Activated CD4-positive, alpha-beta T cell treated with anti-CD3 and anti-CD28 coated beads for 36 hours (primary cell): ENCODE measurements at regions not wholly inside any gene's neighbourhood (a gene's known extent, or its start where the extent isn't known, plus 50 kb on each side); places are given as distances from the start of the nearest gene placed in this dataset.

ENCODE experiments used
- ATAC-seq: fragments of 200-7000 bp; cut with Tn5 transposase; one replicate; pipeline ENCODE4 v1.10.0; 2021; ENCODE audit warnings: mild to moderate bottlenecking, moderate library complexity
- CTCF ChIA-PET: fragments of 350-600 bp; sonication (Branson Sonifier 250); formaldehyde crosslinking; loops from one replicate; lab custom pipeline; 2021; ENCODE audit warnings: antibody characterized with exemption; lab: Charles Lee
- POLR2A ChIA-PET: fragments of 350-600 bp; sonication (Branson Sonifier 250); formaldehyde crosslinking; loops from one replicate; lab custom pipeline; 2021; ENCODE audit warnings: antibody characterized with exemption, inconsistent platforms; lab: Charles Lee
- DNase-seq: peaks from one replicate; pipeline ENCODE4 v3.0.0-alpha.2; 2020
- H3K27ac Mint-ChIP-seq: one replicate; pipeline ENCODE4 v1.8.0; 2021; ENCODE audit warnings: mixed read lengths
- H3K27me3 Mint-ChIP-seq: one replicate; pipeline ENCODE4 v1.8.0; 2021; ENCODE audit warnings: mixed read lengths
- H3K36me3 Mint-ChIP-seq: one replicate; pipeline ENCODE4 v1.8.0; 2021; ENCODE audit warnings: low read depth, mixed read lengths
- H3K4me1 Mint-ChIP-seq: one replicate; pipeline ENCODE4 v1.8.0; 2021; ENCODE audit warnings: mixed read lengths
- H3K4me3 Mint-ChIP-seq: one replicate; pipeline ENCODE4 v1.8.0; 2021; ENCODE audit warnings: mild to moderate bottlenecking, moderate library complexity, mixed read lengths
- H3K9me3 Mint-ChIP-seq: one replicate; pipeline ENCODE4 v1.8.0; 2021; ENCODE audit warnings: low read depth, mixed read lengths
- intact Hi-C, 2 experiments: fragments of 100-400 bp; cut with DNase I in 1 of 2; cut with micrococcal nuclease in 1 of 2; formaldehyde crosslinking; loops; one replicate each; pipeline versions ENCODE4 v1.14.2 to v1.15.1; 2022 to 2024; cut with DNase I, micrococcal nuclease

DNA sequence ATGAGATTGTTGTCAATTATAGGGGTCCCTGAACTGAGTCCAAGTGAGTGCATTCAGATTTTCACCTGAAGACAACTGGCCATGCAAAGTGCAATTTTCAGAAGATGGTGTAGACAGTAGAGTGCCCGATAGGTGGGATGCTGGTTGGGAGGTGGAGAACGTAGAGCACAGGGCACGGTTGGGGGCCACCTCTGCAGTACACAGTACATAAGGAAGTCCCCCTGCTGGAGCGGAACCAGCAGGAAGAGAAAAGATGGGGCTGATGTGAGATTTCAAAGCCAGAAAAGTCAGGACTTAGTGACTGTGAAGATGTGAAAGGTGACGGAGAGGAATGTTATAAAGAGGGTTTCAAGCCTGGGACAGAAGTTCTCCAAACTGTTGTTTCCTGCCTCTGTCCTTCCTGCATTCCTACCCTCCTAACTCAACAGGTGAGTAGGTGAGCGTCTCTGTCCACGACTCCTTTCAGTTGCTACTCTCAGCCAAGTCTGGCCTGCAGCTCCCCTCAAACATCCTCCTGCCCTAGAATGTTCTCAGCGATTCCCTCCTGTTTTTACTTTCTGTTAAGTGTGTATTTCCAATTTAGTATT, 330.8 kb downstream of the PRL start:
- peaks cover 7% of the 10 kb centered on the region for H3K4me1 Mint-ChIP-seq
- no peaks in the 10 kb centered on the region for H3K36me3 Mint-ChIP-seq
- intact Hi-C loops, result no loop called here
- no peak overlapping the region for H3K4me3 Mint-ChIP-seq
- H3K9me3 Mint-ChIP-seq, result no peaks in the 10 kb centered on the region
- DNase-seq, result no peak
- H3K27me3 Mint-ChIP-seq, result no peaks in the 10 kb centered on the region
- no peak for ATAC-seq
- CTCF ChIA-PET, result no interaction called here
- POLR2A ChIA-PET, result no interaction called here
- H3K27ac Mint-ChIP-seq, result no peak overlapping the region

DNA sequence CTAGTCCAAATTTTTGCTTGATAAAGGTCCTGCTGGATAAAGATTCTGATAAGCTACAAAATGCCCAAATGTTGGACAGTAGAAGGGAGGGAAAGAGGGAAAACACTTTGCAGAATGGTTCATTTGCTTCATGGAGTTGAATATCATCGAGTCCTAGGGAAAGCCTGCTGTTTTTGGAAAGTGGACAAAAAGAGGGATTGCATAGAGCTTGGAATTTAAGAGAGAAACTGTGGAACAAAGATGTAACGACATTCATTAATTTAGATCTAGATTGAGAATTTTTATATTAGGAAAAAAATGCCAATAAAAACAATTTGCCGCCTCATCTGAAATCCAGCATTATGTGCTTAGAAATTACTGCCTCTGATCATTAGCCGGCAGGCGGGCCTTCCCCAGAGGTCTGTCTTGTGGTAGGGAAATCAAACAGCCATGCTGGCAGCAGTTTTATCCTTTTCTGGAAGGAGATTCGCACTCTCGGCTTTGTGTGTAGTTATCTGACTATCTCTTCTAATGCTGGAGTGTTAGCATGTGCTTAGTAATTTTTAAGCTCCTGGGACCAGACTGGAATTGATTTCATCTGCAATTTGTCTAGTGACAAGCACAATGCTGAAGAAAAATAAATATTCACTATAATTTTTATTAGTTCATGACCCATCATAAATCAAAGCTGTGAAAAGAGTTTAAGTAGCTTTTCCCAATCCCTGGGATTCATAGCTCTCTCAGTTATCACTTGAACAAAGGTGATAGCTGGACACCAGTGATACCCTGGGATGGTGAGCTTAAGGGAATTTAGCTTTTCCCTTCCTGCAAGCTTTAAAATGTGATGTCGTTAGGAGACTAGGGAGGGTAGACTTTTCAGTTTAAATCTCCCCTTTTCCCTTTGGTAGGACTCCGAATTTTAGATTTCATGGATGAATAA, 329.5 kb downstream of the PRL start:
- POLR2A ChIA-PET, result no interaction called here
- H3K9me3 Mint-ChIP-seq, result no peaks in the 10 kb centered on the region
- H3K27ac Mint-ChIP-seq, result no peak overlapping the region
- H3K27me3 Mint-ChIP-seq, result no peaks in the 10 kb centered on the region
- no peak overlapping the region for H3K4me3 Mint-ChIP-seq
- intact Hi-C loops, result no loop called here
- CTCF ChIA-PET, result interaction anchor here (1.3 kb wide), 1 partner anchor 13 kb away, joined by 4 read pairs; no protein-coding TSS in a partner anchor
- ATAC-seq, result no peak
- no peak for DNase-seq
- H3K4me1 Mint-ChIP-seq, result peaks cover 7% of the 10 kb centered on the region
- H3K36me3 Mint-ChIP-seq, result no peaks in the 10 kb centered on the region

DNA sequence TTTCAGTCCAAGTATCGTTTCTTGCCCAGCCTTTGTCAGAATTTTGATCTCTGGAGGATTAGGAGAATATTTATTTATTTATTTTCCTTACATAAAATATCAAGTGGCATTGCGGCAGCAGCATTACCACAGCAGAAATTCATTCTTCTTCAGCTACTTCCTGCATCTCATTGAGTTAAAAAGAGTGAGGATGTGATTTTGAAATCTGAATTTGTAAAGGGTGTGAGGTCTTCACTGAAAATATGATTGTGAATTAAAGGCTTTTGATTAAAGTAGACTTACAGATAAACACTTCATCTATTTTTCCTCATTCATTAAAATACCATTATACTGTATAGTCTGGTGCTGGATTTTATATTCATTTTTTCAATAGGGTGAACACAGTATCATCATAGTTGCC, 328.4 kb downstream of the PRL start:
- Mint-ChIP-seq H3K36me3 (no peaks in the 10 kb centered on the region), H3K27ac (no peak overlapping the region), H3K4me3 (no peak overlapping the region), H3K9me3 (no peaks in the 10 kb centered on the region), H3K4me1 (peaks cover 7% of the 10 kb centered on the region), H3K27me3 (no peaks in the 10 kb centered on the region)
- DNase-seq (no peak), ATAC-seq (no peak)
- POLR2A ChIA-PET, result no interaction called here
- intact Hi-C loops, result no loop called here
- CTCF ChIA-PET, result interaction anchor here (0.5 kb wide), 1 partner anchor 45 kb away, joined by 3 read pairs; no protein-coding TSS in a partner anchor

DNA sequence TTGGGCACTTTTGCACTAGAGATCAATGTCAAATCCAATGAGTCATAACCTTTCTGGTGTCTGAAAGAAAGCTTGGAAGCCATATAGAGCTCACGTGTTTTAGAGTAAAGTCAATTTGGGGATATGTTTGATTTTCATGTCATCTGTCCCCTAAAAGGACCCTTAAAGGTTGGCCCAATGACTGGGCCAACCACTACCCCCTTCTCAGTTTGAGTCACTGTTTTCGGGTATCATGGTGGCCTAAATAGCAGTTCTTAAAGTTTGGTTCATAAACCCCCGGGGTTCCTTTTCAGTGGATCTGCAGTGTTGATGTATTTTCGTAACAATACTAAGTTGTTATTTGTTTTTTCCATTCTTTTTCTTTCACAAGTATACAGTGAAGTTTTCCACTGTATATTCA, 327.6 kb downstream of the PRL start:
- intact Hi-C loops, result no loop called here
- ChIA-PET CTCF (no interaction called here), POLR2A (no interaction called here)
- H3K4me1 Mint-ChIP-seq, result peaks cover 7% of the 10 kb centered on the region
- no peaks in the 10 kb centered on the region for H3K27me3 Mint-ChIP-seq
- H3K27ac Mint-ChIP-seq, result no peak overlapping the region
- H3K36me3 Mint-ChIP-seq, result no peaks in the 10 kb centered on the region
- H3K4me3 Mint-ChIP-seq, result no peak overlapping the region
- ATAC-seq, result no peak
- no peaks in the 10 kb centered on the region for H3K9me3 Mint-ChIP-seq
- DNase-seq, result no peak

DNA sequence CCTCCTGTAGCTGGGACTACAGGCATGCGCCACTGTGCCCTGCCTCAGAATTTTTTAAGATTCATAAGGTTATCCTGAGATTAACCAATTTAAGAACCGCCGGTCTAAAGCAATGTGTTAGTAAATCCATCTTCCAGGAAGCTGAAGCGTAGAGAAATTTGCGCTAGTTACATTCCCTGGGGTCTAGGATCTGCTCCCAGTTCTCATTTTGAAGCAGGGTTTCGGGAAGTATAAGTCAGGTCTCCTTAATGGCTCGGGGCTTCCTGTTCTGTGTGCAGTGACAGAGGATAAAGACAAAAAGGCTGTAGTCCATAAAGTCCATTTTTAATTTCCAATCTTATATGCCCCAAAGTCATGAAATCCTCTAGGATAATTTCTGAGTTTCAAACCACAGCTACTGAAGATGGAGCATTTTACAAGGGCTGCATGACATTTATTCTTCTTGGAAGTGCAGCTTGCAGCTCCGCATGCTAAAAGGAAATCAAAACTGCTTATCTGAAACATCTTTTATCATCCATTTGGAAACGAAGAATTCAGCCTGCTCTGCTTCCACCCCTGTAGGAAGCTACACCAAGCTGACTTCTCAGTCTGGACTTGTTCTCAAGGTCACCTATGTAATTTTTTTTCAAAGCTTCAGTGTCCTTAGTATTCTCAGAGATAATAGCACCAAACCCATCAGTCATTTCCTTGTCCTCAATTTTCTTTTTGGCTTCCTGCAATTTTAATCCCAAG, 326.1 kb downstream of the PRL start:
- DNase-seq (no peak), ATAC-seq (no peak)
- Mint-ChIP-seq H3K4me3 (no peak overlapping the region), H3K27ac (no peak overlapping the region), H3K27me3 (no peaks in the 10 kb centered on the region), H3K9me3 (no peaks in the 10 kb centered on the region), H3K36me3 (no peaks in the 10 kb centered on the region), H3K4me1 (peaks cover 2% of the 10 kb centered on the region)
- CTCF ChIA-PET, result interaction anchor here (0.6 to 1.5 kb wide), 2 partner anchors 8 to 32 kb away, joined by 3 read pairs; no protein-coding TSS in a partner anchor
- POLR2A ChIA-PET, result interaction anchor here (0.6 kb wide), 1 partner anchor 94 kb away, joined by 5 read pairs; no protein-coding TSS in a partner anchor
- intact Hi-C loops, result no loop called here

DNA sequence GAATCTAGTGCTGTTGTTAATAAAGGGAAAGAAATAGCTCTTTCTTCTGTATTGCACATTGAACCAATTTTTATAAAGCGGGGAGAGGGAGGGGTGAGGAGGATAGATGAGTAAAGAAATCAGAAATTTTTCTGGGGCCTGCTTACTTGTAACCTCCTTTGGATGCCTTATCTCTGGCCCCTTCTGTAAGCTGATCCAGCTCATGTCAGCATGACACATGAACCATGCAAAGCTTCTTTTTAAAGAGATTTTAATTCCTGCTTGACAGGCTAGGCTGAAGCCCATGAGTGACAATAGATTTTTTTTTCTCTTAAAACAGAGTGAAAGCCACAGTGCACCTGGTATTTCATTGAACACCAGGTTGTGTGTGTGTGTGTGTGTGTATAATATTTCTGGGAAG, 325.3 kb downstream of the PRL start:
- POLR2A ChIA-PET, result interaction anchor here (0.5 to 0.6 kb wide), 2 partner anchors 95 to 208 kb away, joined by 3 to 5 read pairs; no protein-coding TSS in a partner anchor
- Mint-ChIP-seq H3K4me3 (no peak overlapping the region), H3K4me1 (peaks cover 2% of the 10 kb centered on the region), H3K36me3 (no peaks in the 10 kb centered on the region), H3K27me3 (no peaks in the 10 kb centered on the region), H3K27ac (no peak overlapping the region), H3K9me3 (no peaks in the 10 kb centered on the region)
- CTCF ChIA-PET, result interaction anchor here (0.6 to 1.1 kb wide), 3 partner anchors 22 to 46 kb away, joined by 3 read pairs; no protein-coding TSS in a partner anchor
- intact Hi-C loops, result no loop called here
- ATAC-seq (no peak), DNase-seq (no peak)

DNA sequence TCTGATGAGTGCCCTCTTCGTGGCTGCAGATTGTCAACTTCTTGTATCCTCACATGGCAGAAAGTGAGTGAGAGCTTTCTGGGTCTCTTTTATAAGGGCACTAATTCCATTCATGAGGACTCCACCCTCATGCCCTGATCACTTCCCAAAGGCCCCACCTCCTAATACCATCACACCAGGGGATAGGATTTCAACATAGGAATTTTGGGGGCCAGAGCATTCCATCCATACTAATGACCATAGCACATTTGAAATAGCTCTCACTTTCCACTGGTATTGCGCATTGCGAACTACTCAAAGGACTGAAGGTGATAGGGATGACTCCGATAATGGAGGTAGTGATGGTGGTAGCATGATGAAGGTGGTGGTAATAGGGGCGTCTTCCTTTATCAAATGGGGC, 324.3 kb downstream of the PRL start:
- POLR2A ChIA-PET, result no interaction called here
- Mint-ChIP-seq H3K9me3 (no peaks in the 10 kb centered on the region), H3K36me3 (no peaks in the 10 kb centered on the region), H3K4me1 (peaks cover 2% of the 10 kb centered on the region), H3K27ac (no peak overlapping the region), H3K4me3 (no peak overlapping the region), H3K27me3 (no peaks in the 10 kb centered on the region)
- ATAC-seq (no peak), DNase-seq (no peak)
- intact Hi-C loops, result no loop called here
- CTCF ChIA-PET, result interaction anchor here (0.8 to 1.1 kb wide), 2 partner anchors 23 to 45 kb away, joined by 3 read pairs; no protein-coding TSS in a partner anchor

DNA sequence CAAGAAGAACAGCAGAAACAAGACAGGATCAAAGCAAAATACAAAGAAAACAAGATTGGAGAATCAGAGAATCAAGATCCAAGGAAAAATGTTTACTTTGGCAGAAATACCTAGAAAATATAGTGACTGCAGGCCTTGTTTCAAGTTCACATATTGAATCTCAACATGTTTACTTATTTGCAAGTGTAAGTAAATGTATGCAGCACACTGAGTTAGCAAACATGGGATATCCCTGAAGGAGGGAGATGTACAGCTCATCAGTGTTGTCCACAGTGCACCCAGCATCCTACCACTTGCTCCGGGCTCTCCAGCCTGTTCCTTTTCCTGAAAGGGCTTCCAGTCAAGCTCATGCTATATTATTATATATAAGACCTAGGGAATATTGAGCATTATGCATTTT, 319.5 kb downstream of the PRL start:
- no peak for ATAC-seq
- Mint-ChIP-seq H3K36me3 (no peaks in the 10 kb centered on the region), H3K4me3 (no peak overlapping the region), H3K9me3 (no peaks in the 10 kb centered on the region), H3K27ac (no peak overlapping the region), H3K27me3 (no peaks in the 10 kb centered on the region), H3K4me1 (peaks cover 9% of the 10 kb centered on the region)
- DNase-seq, result no peak
- intact Hi-C loops, result no loop called here
- POLR2A ChIA-PET, result no interaction called here
- CTCF ChIA-PET, result no interaction called here

DNA sequence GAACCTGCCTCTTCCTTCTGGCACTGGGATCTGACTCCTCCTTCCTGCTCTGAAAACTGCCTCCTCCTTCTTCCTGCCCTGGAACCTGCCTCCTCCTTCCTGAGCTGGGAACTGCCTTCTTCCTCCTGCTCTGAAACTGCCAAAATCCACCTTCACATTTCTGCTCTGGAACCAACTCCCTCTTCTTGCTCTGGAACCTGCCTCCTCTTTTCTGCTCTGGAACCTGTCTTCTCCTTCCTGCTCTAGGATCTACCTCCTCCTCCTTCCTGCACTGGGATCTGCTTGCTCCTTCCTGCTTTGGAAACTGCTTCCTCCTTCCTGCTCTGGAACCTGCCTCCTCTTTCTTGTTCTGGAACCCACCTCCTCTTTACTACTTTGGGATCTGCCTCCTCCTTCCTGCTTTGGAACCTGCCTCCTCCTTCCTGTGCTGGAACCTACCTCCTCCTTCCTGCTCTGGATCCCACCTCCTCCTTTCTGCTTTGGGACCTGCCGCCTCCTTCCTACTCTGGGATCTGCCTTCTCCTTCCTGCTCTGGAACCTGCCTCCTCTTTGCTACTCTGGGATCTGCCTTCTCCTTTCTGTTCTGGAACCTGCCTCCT, 315.5 kb downstream of the PRL start:
- H3K4me1 Mint-ChIP-seq, result peaks cover 9% of the 10 kb centered on the region
- intact Hi-C loops, result no loop called here
- CTCF ChIA-PET, result no interaction called here
- POLR2A ChIA-PET, result no interaction called here
- ATAC-seq (no peak), DNase-seq (no peak)
- H3K27ac Mint-ChIP-seq, result no peak overlapping the region
- H3K36me3 Mint-ChIP-seq, result no peaks in the 10 kb centered on the region
- no peaks in the 10 kb centered on the region for H3K27me3 Mint-ChIP-seq
- no peak overlapping the region for H3K4me3 Mint-ChIP-seq
- H3K9me3 Mint-ChIP-seq, result no peaks in the 10 kb centered on the region

DNA sequence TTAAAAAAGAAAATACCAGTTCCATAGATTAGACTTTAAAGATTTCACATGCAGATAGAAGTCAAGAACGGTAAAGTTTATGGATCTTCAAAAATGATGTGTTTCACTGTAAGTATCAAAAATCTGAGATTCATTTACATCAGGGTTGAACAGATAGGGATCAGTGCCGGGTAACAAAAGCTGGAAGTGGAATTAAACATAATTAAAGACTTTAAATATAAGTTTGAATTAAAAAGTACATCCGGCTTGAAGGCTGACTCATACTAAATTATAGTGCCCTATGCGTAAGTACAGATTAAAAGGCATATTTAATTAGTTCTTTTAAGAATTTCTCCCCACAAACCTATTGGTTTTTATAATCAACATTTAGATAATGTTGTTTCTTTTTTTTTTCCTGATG, 312.7 kb downstream of the PRL start:
- no peak for DNase-seq
- peaks cover 24% of the 10 kb centered on the region for H3K4me1 Mint-ChIP-seq
- no peaks in the 10 kb centered on the region for H3K27me3 Mint-ChIP-seq
- no peaks in the 10 kb centered on the region for H3K9me3 Mint-ChIP-seq
- POLR2A ChIA-PET, result interaction anchor here (0.6 kb wide), 1 partner anchor 128 kb away, joined by 3 read pairs; no protein-coding TSS in a partner anchor
- no peak overlapping the region for H3K27ac Mint-ChIP-seq
- intact Hi-C loops, result no loop called here
- H3K4me3 Mint-ChIP-seq, result no peak overlapping the region
- H3K36me3 Mint-ChIP-seq, result no peaks in the 10 kb centered on the region
- ATAC-seq, result no peak
- CTCF ChIA-PET, result no interaction called here

DNA sequence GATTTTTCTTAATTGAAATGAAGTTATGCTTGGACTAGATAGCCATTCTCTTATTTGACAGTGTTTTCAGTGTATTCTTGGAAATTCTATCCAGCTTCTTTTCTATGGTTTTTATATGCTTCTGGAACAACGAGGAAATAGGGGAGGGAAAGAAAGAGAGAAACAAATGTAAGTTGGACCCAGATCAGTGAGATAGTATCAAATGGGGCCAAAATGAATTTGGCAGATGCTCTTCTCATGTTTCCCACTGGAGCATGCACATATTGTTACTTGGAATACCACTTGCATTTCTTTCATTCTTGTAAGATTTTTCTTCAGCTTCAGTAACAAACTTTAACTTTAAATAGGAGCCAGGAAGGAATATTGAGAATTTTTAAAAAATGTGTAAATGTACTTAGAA, 312.3 kb downstream of the PRL start:
- ATAC-seq (no peak), DNase-seq (no peak)
- Mint-ChIP-seq H3K4me1 (peaks cover 24% of the 10 kb centered on the region), H3K36me3 (no peaks in the 10 kb centered on the region), H3K9me3 (no peaks in the 10 kb centered on the region), H3K27ac (no peak overlapping the region), H3K27me3 (no peaks in the 10 kb centered on the region), H3K4me3 (no peak overlapping the region)
- intact Hi-C loops, result no loop called here
- ChIA-PET POLR2A (interaction anchor here (0.6 kb wide), 1 partner anchor 128 kb away, joined by 3 read pairs; no protein-coding TSS in a partner anchor), CTCF (no interaction called here)
